ENCODE measurements at regions not wholly inside any gene's neighbourhood (a gene's known extent, or its start where the extent isn't known, plus 50 kb on each side); places are given as distances from the start of the nearest gene placed in this dataset.

DNA sequence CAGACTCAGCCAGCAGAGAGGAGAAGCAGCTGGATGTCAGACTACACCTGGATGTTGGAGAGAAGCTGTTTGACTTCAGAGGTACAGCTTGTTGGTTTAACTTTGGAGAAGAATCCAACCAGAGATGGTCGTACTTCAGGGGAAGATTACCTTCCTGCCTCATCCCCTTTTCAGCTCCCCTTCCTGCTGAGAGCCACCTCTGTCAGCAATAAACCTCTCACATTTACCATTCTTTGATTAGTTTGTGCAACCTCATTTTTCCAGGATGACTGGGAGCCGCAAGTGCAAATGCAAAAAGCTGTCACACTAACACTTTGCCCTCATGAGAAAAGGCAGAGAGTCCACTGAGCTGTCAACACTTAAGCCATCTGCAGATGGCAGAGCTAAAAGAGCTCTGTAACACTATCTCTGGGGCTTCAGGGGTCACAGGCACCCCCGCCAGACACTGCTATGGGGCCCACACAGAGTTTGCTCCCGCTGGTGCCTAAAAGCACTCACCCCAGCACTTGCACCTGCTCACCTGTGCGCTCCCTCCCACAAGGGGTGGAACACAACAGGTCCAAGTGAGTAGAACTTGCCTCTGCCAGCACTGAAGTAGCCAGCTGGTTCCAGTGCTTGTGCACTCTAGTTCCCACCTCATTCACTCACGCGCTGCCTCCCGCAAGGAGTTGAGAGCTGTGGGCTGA, 391.7 kb downstream of the METTL4 start:
- Histone ChIP-seq H3K4me3 (ENCODE audit: severe bottlenecking) (no peak overlapping the region), H3K9me3 (ENCODE audit: severe bottlenecking) (no peaks in the 10 kb centered on the region), H3K27ac (ENCODE audit: poor library complexity, severe bottlenecking) (no peak overlapping the region), H3K27me3 (ENCODE audit: insufficient read depth, poor library complexity, severe bottlenecking) (no peaks in the 10 kb centered on the region), H3K36me3 (ENCODE audit: low read depth) (no peaks in the 10 kb centered on the region), H3K4me1 (ENCODE audit: insufficient read depth, poor library complexity, severe bottlenecking) (no peaks in the 10 kb centered on the region)
- no peak for ATAC-seq (ENCODE audit: low read depth)
- no peak for TF ChIP-seq CTCF (IDR thresholded peaks at IDR 0.05; ENCODE audit: poor library complexity, severe bottlenecking)
- no peak for DNase-seq (ENCODE audit: low spot score)

DNA sequence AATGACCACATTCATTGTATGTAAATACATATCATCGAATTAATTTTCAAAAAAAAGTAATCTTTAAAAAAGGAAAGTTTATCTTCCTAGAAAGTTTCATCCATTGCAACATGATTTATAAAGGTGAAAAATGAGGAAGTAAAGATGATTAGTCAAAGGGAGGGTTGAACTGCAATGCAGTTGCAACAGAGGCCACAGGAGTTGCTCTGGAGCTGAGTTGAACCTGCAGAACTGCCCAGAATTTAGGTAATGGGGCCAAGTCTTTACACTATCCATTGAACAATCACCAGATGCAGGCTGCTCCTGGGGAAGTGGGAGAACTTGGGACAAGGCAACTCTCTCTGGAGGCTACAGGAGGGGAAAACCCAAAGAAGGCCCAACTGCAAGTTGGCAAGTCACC, 390.7 kb downstream of the METTL4 start:
- Histone ChIP-seq H3K27ac (ENCODE audit: poor library complexity, severe bottlenecking) (no peak overlapping the region), H3K4me3 (ENCODE audit: severe bottlenecking) (no peak overlapping the region), H3K9me3 (ENCODE audit: severe bottlenecking) (no peaks in the 10 kb centered on the region), H3K27me3 (ENCODE audit: insufficient read depth, poor library complexity, severe bottlenecking) (no peaks in the 10 kb centered on the region), H3K4me1 (ENCODE audit: insufficient read depth, poor library complexity, severe bottlenecking) (no peaks in the 10 kb centered on the region), H3K36me3 (ENCODE audit: low read depth) (no peaks in the 10 kb centered on the region)
- TF ChIP-seq CTCF (IDR thresholded peaks at IDR 0.05; ENCODE audit: poor library complexity, severe bottlenecking): no peak
- DNase-seq (ENCODE audit: low spot score): no peak
- ATAC-seq (ENCODE audit: low read depth): 0 out of 3 replicates have a peak, but pooled peaks have one; percentile 23

GRCh38 chr18:2183432-2183831, 387.9 kb downstream of the METTL4 start:
- Histone ChIP-seq H3K9me3 (ENCODE audit: severe bottlenecking) (no peaks in the 10 kb centered on the region), H3K27me3 (ENCODE audit: insufficient read depth, poor library complexity, severe bottlenecking) (no peaks in the 10 kb centered on the region), H3K4me1 (ENCODE audit: insufficient read depth, poor library complexity, severe bottlenecking) (no peaks in the 10 kb centered on the region), H3K36me3 (ENCODE audit: low read depth) (no peaks in the 10 kb centered on the region), H3K4me3 (ENCODE audit: severe bottlenecking) (no peak overlapping the region), H3K27ac (ENCODE audit: poor library complexity, severe bottlenecking) (no peak overlapping the region)
- ATAC-seq (ENCODE audit: low read depth) (no peak), DNase-seq (ENCODE audit: low spot score) (no peak)
- TF ChIP-seq CTCF (IDR thresholded peaks at IDR 0.05; ENCODE audit: poor library complexity, severe bottlenecking): no peak

GRCh38 chr18:2186967-2187366, 384.3 kb downstream of the METTL4 start:
- no peak for ATAC-seq (ENCODE audit: low read depth)
- no peak for TF ChIP-seq CTCF (IDR thresholded peaks at IDR 0.05; ENCODE audit: poor library complexity, severe bottlenecking)
- H3K4me3 ChIP-seq (ENCODE audit: severe bottlenecking): no peak overlapping the region
- no peaks in the 10 kb centered on the region for H3K27me3 ChIP-seq (ENCODE audit: insufficient read depth, poor library complexity, severe bottlenecking)
- no peak for DNase-seq (ENCODE audit: low spot score)
- no peaks in the 10 kb centered on the region for H3K36me3 ChIP-seq (ENCODE audit: low read depth)
- no peak overlapping the region for H3K27ac ChIP-seq (ENCODE audit: poor library complexity, severe bottlenecking)
- no peaks in the 10 kb centered on the region for H3K4me1 ChIP-seq (ENCODE audit: insufficient read depth, poor library complexity, severe bottlenecking)
- no peaks in the 10 kb centered on the region for H3K9me3 ChIP-seq (ENCODE audit: severe bottlenecking)

- no peaks in the 10 kb centered on the region for H3K36me3 ChIP-seq (ENCODE audit: low read depth)
- ATAC-seq (ENCODE audit: low read depth): no peak
Observed at GRCh38 chr18:2188258-2188657, 383.0 kb downstream of the METTL4 start.

More at GRCh38 chr18:2188258-2188657, 383.0 kb downstream of the METTL4 start:
- Histone ChIP-seq H3K27me3 (ENCODE audit: insufficient read depth, poor library complexity, severe bottlenecking) (no peaks in the 10 kb centered on the region), H3K9me3 (ENCODE audit: severe bottlenecking) (no peaks in the 10 kb centered on the region), H3K4me1 (ENCODE audit: insufficient read depth, poor library complexity, severe bottlenecking) (no peaks in the 10 kb centered on the region), H3K4me3 (ENCODE audit: severe bottlenecking) (no peak overlapping the region), H3K27ac (ENCODE audit: poor library complexity, severe bottlenecking) (no peak overlapping the region)
- DNase-seq (ENCODE audit: low spot score): no peak
- no peak for TF ChIP-seq CTCF (IDR thresholded peaks at IDR 0.05; ENCODE audit: poor library complexity, severe bottlenecking)
